ENCODE measurements at regions not wholly inside any gene's neighbourhood (a gene's known extent, or its start where the extent isn't known, plus 50 kb on each side); places are given as distances from the start of the nearest gene placed in this dataset.
A peak's percentile ranks its signal among the peaks of the same experiment; 100 is the strongest.

- DNase-seq (peak; percentile 19), ATAC-seq (no peak)
- intact Hi-C loops (cut with DNase I), result no loop called here
- TF ChIP-seq, protein P1, sequence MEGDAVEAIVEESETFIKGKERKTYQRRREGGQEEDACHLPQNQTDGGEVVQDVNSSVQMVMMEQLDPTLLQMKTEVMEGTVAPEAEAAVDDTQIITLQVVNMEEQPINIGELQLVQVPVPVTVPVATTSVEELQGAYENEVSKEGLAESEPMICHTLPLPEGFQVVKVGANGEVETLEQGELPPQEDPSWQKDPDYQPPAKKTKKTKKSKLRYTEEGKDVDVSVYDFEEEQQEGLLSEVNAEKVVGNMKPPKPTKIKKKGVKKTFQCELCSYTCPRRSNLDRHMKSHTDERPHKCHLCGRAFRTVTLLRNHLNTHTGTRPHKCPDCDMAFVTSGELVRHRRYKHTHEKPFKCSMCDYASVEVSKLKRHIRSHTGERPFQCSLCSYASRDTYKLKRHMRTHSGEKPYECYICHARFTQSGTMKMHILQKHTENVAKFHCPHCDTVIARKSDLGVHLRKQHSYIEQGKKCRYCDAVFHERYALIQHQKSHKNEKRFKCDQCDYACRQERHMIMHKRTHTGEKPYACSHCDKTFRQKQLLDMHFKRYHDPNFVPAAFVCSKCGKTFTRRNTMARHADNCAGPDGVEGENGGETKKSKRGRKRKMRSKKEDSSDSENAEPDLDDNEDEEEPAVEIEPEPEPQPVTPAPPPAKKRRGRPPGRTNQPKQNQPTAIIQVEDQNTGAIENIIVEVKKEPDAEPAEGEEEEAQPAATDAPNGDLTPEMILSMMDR (IDR thresholded peaks at IDR 0.05), result no peak
- Histone ChIP-seq H3K36me3 (no peaks in the 10 kb centered on the region), H3K27me3 (ENCODE audit: low read depth) (no peaks in the 10 kb centered on the region), H3K4me3 (no peak overlapping the region), H3K27ac (no peak overlapping the region), H3K4me1 (no peaks in the 10 kb centered on the region), H3K9me3 (peaks cover 14% of the 10 kb centered on the region)
Measured at GRCh38 chr12:34297790-34298164, 275.5 kb downstream of the ALG10 start.

GRCh38 chr12:34298176-34298970 lies 276.1 kb downstream of the ALG10 start:
- intact Hi-C loops (cut with DNase I), result no loop called here
- no peaks in the 10 kb centered on the region for H3K27me3 ChIP-seq (ENCODE audit: low read depth)
- TF ChIP-seq, protein P1 (IDR thresholded peaks at IDR 0.05), result no peak
- peaks cover 11% of the 10 kb centered on the region for H3K9me3 ChIP-seq
- no peak for ATAC-seq
- peak; percentile 30 for DNase-seq
- H3K4me1 ChIP-seq, result no peaks in the 10 kb centered on the region
- no peak overlapping the region for H3K4me3 ChIP-seq
- no peaks in the 10 kb centered on the region for H3K36me3 ChIP-seq
- no peak overlapping the region for H3K27ac ChIP-seq

DNA sequence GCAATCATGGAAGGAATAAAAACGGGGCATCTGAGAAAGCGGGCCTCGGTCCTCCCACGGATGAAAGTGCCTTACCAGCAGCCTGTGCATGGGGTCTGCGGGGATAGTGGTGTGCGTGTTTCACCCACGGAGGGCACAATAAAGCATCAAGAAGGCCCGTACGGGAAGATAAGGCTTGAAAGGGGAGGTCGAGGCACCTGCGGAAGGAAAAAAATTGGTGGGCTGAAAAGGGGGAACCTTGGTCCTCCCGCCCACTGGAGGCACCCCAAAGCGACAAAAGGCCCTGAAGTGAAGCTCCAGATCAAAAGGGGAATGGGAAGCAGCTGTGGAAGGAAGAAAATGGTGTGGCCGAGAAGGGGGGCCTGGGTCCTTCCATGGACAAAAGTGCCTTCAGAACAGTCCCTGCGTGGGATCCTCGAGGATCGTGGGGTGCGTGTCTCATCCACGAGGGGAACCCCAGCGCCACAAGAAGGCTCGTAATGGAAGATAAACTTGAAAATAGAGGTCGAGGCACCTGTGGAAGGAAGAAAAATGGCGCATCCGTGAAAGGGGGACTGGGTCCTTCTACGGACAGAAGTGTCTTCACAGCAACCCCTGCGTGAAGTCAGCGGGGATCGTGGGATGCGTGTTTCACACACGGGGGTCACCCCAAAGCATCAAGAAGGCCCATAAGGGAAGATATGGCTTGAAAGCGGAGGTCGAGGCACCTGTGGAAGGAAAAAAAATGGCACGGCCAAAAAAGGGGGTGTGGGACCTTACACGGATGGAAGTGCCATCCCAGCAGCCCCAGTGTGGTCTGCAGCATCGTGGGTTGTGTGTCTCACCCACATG lies 276.9 kb downstream of the ALG10 start:
- no peaks in the 10 kb centered on the region for H3K27me3 ChIP-seq (ENCODE audit: low read depth)
- intact Hi-C loops (cut with DNase I), result no loop called here
- H3K4me3 ChIP-seq, result no peak overlapping the region
- no peak overlapping the region for H3K27ac ChIP-seq
- TF ChIP-seq, protein P1 (IDR thresholded peaks at IDR 0.05), result no peak
- DNase-seq (peak; percentile 10), ATAC-seq (no peak)
- H3K4me1 ChIP-seq, result no peaks in the 10 kb centered on the region
- peaks cover 11% of the 10 kb centered on the region for H3K9me3 ChIP-seq
- no peaks in the 10 kb centered on the region for H3K36me3 ChIP-seq

DNA sequence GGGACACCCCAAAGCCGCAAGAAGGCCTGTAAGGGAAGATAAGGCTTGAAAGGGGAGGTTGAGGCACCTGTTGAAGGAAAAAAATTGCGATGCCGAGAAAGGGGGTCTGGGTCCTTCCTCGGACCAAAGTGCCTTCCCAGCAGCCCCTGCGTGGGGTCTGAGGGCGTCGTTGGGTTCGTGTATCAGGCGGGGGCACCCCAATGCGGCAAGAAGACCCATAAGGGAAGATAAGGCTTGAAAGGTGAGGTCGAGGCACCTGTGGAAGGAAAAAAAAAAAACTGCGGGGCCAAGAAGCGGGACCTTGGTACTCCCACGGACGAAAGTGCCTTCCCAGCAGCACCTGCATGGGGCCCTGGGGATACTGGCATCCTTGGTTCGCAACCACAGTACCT lies 277.5 kb downstream of the ALG10 start:
- Histone ChIP-seq H3K36me3 (no peaks in the 10 kb centered on the region), H3K27ac (no peak overlapping the region), H3K4me3 (no peak overlapping the region), H3K4me1 (no peaks in the 10 kb centered on the region), H3K27me3 (ENCODE audit: low read depth) (no peaks in the 10 kb centered on the region), H3K9me3 (peaks cover 11% of the 10 kb centered on the region)
- no peak for ATAC-seq
- DNase-seq, result peak; percentile 17
- intact Hi-C loops (cut with DNase I), result no loop called here
- TF ChIP-seq, protein P1 (IDR thresholded peaks at IDR 0.05), result no peak

DNA sequence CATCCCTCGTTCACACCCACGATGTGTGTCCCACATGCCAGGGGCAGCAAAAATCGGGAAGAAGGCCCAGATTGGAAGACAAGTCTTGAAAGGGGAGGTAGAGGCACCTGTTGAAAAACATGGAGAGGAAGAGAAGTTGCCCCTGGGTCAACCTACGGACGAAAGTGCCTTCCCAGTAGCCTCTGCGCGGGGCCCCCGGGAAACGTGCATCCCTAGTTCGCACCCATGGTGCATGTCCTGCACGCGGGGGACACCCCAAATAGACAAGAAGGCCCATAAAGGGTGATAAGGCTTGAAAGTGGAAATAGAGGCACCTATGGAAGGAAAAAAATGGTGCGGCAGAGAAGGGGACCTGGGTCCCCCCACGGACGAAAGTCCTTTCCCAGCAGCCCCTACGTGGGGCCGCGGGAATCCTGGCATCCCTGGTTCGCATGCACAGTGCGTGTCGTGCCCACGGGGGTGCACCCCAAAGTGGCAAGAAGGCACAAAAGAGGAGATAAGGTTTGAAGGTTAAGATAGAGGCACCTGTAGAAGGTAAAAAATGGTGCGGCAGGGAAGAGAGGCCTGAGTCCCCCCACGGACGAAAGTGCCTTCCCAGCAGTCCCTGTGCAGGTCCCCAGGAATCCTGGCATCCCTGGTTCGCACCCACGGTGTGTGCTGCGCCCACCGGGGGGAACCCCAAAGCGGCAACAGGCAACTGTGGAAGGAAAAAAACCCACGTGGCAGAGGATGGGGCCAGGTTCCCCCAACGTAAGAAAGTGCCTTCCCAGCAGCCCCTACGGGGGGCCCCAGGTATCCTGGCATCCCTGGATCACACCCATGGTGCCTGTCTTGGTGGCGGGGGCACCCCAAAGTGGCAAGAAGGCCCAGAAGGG lies 278.3 kb downstream of the ALG10 start:
- H3K4me3 ChIP-seq, result no peak overlapping the region
- no peaks in the 10 kb centered on the region for H3K36me3 ChIP-seq
- DNase-seq, result peak; percentile 21
- H3K27ac ChIP-seq, result no peak overlapping the region
- TF ChIP-seq, protein P1 (IDR thresholded peaks at IDR 0.05), result no peak
- no peaks in the 10 kb centered on the region for H3K4me1 ChIP-seq
- no peaks in the 10 kb centered on the region for H3K27me3 ChIP-seq (ENCODE audit: low read depth)
- peaks cover 11% of the 10 kb centered on the region for H3K9me3 ChIP-seq
- no peak for ATAC-seq
- intact Hi-C loops (cut with DNase I), result no loop called here
